HG03060 (cell line): ENCODE measurements at regions not wholly inside any gene's neighbourhood (a gene's known extent, or its start where the extent isn't known, plus 50 kb on each side); places are given as distances from the start of the nearest gene placed in this dataset.
"Not testable (repeated sequence)": the region's sequence is repeated elsewhere in the genome, so short reads cannot be mapped to it uniquely, and the experiment has no call there.

Experiments
- ATAC-seq: cut with Tn5 transposase; IDR thresholded peaks from one replicate; pipeline ENCODE4 v1.9.1; 2021; ENCODE audit warnings: low read depth, moderate number of reproducible peaks; ENCODE audit not compliant: unreplicated experiment

GRCh38 chr5:29252390-29252789 is 1941.1 kb upstream of the CDH6 start:
- ATAC-seq, result no peak

- ATAC-seq, result no peak
Observed at GRCh38 chr5:29247346-29248028, 1946.0 kb upstream of the CDH6 start.

- ATAC-seq, result no peak
Observed at GRCh38 chr5:29240379-29240778, 1953.1 kb upstream of the CDH6 start.

- no peak for ATAC-seq
Observed at GRCh38 chr5:29239606-29240005, 1953.9 kb upstream of the CDH6 start.

- no peak for ATAC-seq
Observed at GRCh38 chr5:29238115-29238514, 1955.4 kb upstream of the CDH6 start.

GRCh38 chr5:29231154-29231553 is 1962.3 kb upstream of the CDH6 start:
- no peak for ATAC-seq

GRCh38 chr5:29230591-29230990 is 1962.9 kb upstream of the CDH6 start:
- no peak for ATAC-seq

- no peak for ATAC-seq
Observed at GRCh38 chr5:29229461-29229860, 1964.0 kb upstream of the CDH6 start.

- ATAC-seq, result no peak
Observed at GRCh38 chr5:29218138-29218537, 1975.3 kb upstream of the CDH6 start.

- ATAC-seq, result no peak
Observed at GRCh38 chr5:29214839-29215238, 1978.6 kb upstream of the CDH6 start.

- ATAC-seq, result no peak
Observed at GRCh38 chr5:29213475-29213874, 1980.0 kb upstream of the CDH6 start.

GRCh38 chr5:29208024-29208423 is 1985.5 kb upstream of the CDH6 start:
- ATAC-seq, result no peak

- ATAC-seq, result no peak
Observed at GRCh38 chr5:29203049-29203448, 1990.4 kb upstream of the CDH6 start.

GRCh38 chr5:29197631-29198454 is 1995.6 kb upstream of the CDH6 start:
- ATAC-seq, result no peak

- no peak for ATAC-seq
Observed at GRCh38 chr5:29193972-29194371, 1999.5 kb upstream of the CDH6 start.

GRCh38 chr5:29191269-29192048 is 2002.0 kb upstream of the CDH6 start:
- ATAC-seq, result not testable (repeated sequence)

GRCh38 chr5:29190398-29190797 is 2003.1 kb upstream of the CDH6 start:
- ATAC-seq, result not testable (repeated sequence)

- not testable (repeated sequence) for ATAC-seq
Observed at GRCh38 chr5:29186380-29186779, 2007.1 kb upstream of the CDH6 start.

- no peak for ATAC-seq
Observed at GRCh38 chr5:29185558-29185957, 2007.9 kb upstream of the CDH6 start.

GRCh38 chr5:29175774-29176173 is 2017.7 kb upstream of the CDH6 start:
- no peak for ATAC-seq

GRCh38 chr5:29170599-29170998 is 2022.9 kb upstream of the CDH6 start:
- no peak for ATAC-seq
